ENCODE measurements at regions not wholly inside any gene's neighbourhood (a gene's known extent, or its start where the extent isn't known, plus 50 kb on each side); places are given as distances from the start of the nearest gene placed in this dataset.

GRCh38 chr3:187833799-187834578 lies 88.7 kb upstream of the BCL6 start:
- TF ChIP-seq POLR2AphosphoS5 (IDR thresholded peaks at IDR 0.05; ENCODE audit: low read depth, low read length) (no peak), REST (IDR thresholded peaks at IDR 0.05; ENCODE audit: insufficient read depth in 1 of 2, low read depth in 2 of 2, low read length in 2 of 2) (no peak), FOXP2 (optimal IDR thresholded peaks at IDR 0.05; ENCODE audit: borderline replicate concordance, extremely low read depth, extremely low read length, insufficient read depth) (no peak), TAF1 (IDR thresholded peaks at IDR 0.05; ENCODE audit: borderline replicate concordance, insufficient read depth, low read length) (no peak), SIN3A (IDR thresholded peaks at IDR 0.05; ENCODE audit: borderline replicate concordance, insufficient read depth, low read length) (no peak)

- TF ChIP-seq TAF1 (IDR thresholded peaks at IDR 0.05; ENCODE audit: borderline replicate concordance, insufficient read depth, low read length) = no peak
- no peak for TF ChIP-seq SIN3A (IDR thresholded peaks at IDR 0.05; ENCODE audit: borderline replicate concordance, insufficient read depth, low read length)
- no peak for TF ChIP-seq POLR2AphosphoS5 (IDR thresholded peaks at IDR 0.05; ENCODE audit: low read depth, low read length)
- no peak for TF ChIP-seq FOXP2 (optimal IDR thresholded peaks at IDR 0.05; ENCODE audit: borderline replicate concordance, extremely low read depth, extremely low read length, insufficient read depth)
- no peak for TF ChIP-seq REST (IDR thresholded peaks at IDR 0.05; ENCODE audit: insufficient read depth in 1 of 2, low read depth in 2 of 2, low read length in 2 of 2)
Observed at GRCh38 chr3:187836823-187837770, 91.8 kb upstream of the BCL6 start.

- no peak for TF ChIP-seq POLR2AphosphoS5 (IDR thresholded peaks at IDR 0.05; ENCODE audit: low read depth, low read length)
- TF ChIP-seq SIN3A (IDR thresholded peaks at IDR 0.05; ENCODE audit: borderline replicate concordance, insufficient read depth, low read length) = no peak
- no peak for TF ChIP-seq TAF1 (IDR thresholded peaks at IDR 0.05; ENCODE audit: borderline replicate concordance, insufficient read depth, low read length)
- TF ChIP-seq FOXP2 (optimal IDR thresholded peaks at IDR 0.05; ENCODE audit: borderline replicate concordance, extremely low read depth, extremely low read length, insufficient read depth) = no peak
- no peak for TF ChIP-seq REST (IDR thresholded peaks at IDR 0.05; ENCODE audit: insufficient read depth in 1 of 2, low read depth in 2 of 2, low read length in 2 of 2)
Observed at GRCh38 chr3:187838016-187838540, 92.8 kb upstream of the BCL6 start.

- TF ChIP-seq SIN3A (IDR thresholded peaks at IDR 0.05; ENCODE audit: borderline replicate concordance, insufficient read depth, low read length) = no peak
- no peak for TF ChIP-seq REST (IDR thresholded peaks at IDR 0.05; ENCODE audit: insufficient read depth in 1 of 2, low read depth in 2 of 2, low read length in 2 of 2)
- TF ChIP-seq POLR2AphosphoS5 (IDR thresholded peaks at IDR 0.05; ENCODE audit: low read depth, low read length) = no peak
- no peak for TF ChIP-seq TAF1 (IDR thresholded peaks at IDR 0.05; ENCODE audit: borderline replicate concordance, insufficient read depth, low read length)
- TF ChIP-seq FOXP2 (optimal IDR thresholded peaks at IDR 0.05; ENCODE audit: borderline replicate concordance, extremely low read depth, extremely low read length, insufficient read depth) = no peak
Observed at GRCh38 chr3:187839422-187839821, 94.2 kb upstream of the BCL6 start.

Measured in PFSK-1 (cell line).